ENCODE measurements at regions not wholly inside any gene's neighbourhood (a gene's known extent, or its start where the extent isn't known, plus 50 kb on each side); places are given as distances from the start of the nearest gene placed in this dataset.
"Not testable (repeated sequence)": the region's sequence is repeated elsewhere in the genome, so short reads cannot be mapped to it uniquely, and the experiment has no call there.

DNA sequence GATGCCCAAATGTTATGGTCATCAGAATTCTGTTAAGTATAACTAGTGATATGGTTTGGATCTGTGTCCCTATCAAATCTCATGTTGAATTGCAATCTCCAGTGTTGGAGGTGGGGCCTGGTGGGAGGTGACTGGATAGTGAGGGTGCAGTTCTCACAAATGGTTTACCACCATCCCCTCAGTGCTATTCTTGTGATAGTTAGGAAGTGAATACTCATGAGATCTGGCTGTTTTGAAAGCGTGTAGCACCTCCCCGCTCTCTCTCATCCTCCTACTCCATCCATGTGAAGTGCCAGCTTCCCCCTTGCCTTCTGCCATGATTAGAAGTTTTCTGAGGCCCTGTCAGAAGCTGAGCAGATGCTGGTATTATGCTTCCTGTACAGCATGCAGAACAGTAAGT lies 359.5 kb downstream of the TMEM167A start:
- POLR2A ChIA-PET: no interaction called here

DNA sequence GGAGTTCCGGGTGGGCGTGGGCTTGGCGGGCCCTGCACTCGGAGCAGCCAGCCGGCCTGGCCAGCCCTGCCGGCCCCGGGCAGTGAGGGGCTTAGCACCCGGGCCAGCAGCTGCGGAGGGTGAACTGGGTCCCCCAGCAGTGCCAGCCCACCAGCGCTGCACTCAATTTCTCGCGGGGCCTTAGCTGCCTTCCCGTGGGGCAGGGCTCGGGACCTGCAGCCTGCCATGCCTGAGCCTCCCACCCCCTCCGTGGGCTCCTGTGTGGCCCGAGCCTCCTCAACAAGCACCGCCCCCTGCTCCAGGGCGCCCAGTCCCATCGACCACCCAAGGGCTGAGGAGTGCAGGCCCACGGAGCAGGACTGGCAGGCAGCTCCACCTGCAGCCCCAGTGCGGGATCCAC lies 362.5 kb downstream of the TMEM167A start:
- H3K4me1 ChIP-seq (ENCODE audit: control insufficient read depth in 1 of 2, insufficient read depth in 2 of 2, low read length in 2 of 2); H3K27ac ChIP-seq (ENCODE audit: low read depth, low read length); H3K4me3 ChIP-seq (replicated peaks in 1 of 2; ENCODE audit: low read depth in 1 of 2, low read length in 2 of 2); intact Hi-C loops (cut with micrococcal nuclease); POLR2A ChIA-PET; H3K9ac ChIP-seq (ENCODE audit: low read length); H3K27me3 ChIP-seq (ENCODE audit: insufficient read depth, low read length); BruUV-seq (replicated peaks); H3K36me3 ChIP-seq (ENCODE audit: control insufficient read depth in 1 of 2, insufficient read depth in 2 of 2, low read length in 2 of 2); H2AFZ ChIP-seq (ENCODE audit: low read depth, low read length, poor library complexity, severe bottlenecking); RAD21 ChIA-PET (ENCODE audit: low non-redundant PET in 1 of 2, low total read pairs in 2 of 2, uncharacterized antibody in 2 of 2, unreplicated experiment in 2 of 2); H3K9me2 ChIP-seq (ENCODE audit: insufficient read depth); DNase-seq (ENCODE audit: low read depth, low spot score); H3K4me2 ChIP-seq (ENCODE audit: low read length); CTCF ChIA-PET; ATAC-seq; H3K9me3 ChIP-seq (ENCODE audit: control insufficient read depth in 1 of 2, insufficient read depth in 1 of 2, low read depth in 1 of 2, low read length in 2 of 2); H3K79me2 ChIP-seq (ENCODE audit: insufficient read depth, low read length); H4K20me1 ChIP-seq (ENCODE audit: insufficient read depth): not testable (repeated sequence)

More for the DNA sequence above, 359.5 kb downstream of the TMEM167A start:
- DNase-seq (ENCODE audit: low read depth, low spot score) (no peak), ATAC-seq (no peak)
- no peak overlapping the region for H3K4me3 ChIP-seq (replicated peaks in 1 of 2; ENCODE audit: low read depth in 1 of 2, low read length in 2 of 2)
- H3K27ac ChIP-seq (ENCODE audit: low read depth, low read length): no peak overlapping the region
- H3K36me3 ChIP-seq (ENCODE audit: control insufficient read depth in 1 of 2, insufficient read depth in 2 of 2, low read length in 2 of 2): no peaks in the 10 kb centered on the region
- no peak overlapping the region for H3K4me2 ChIP-seq (ENCODE audit: low read length)
- TF ChIP-seq YY1 (IDR thresholded peaks at IDR 0.05; ENCODE audit: extremely low read depth, insufficient replicate concordance, low read depth, low read length) (no peak), FOSL1 (IDR thresholded peaks at IDR 0.05; ENCODE audit: low read depth) (no peak), ZNF274 (IDR thresholded peaks at IDR 0.05; ENCODE audit: low read depth, low read length) (no peak), CBX3 (IDR thresholded peaks at IDR 0.05; ENCODE audit: low read depth) (no peak), POLR2AphosphoS5 (IDR thresholded peaks at IDR 0.05; ENCODE audit: low read depth, low read length) (no peak), POLR2A (IDR thresholded peaks at IDR 0.05; ENCODE audit: borderline replicate concordance, extremely low read depth, insufficient read depth, insufficient read length) (no peak), RAD21 (IDR thresholded peaks at IDR 0.05; ENCODE audit: low read depth) (no peak), TCF7L2 (IDR thresholded peaks at IDR 0.05; ENCODE audit: borderline replicate concordance, extremely low read depth, insufficient read depth, insufficient read length) (no peak), ELF1 (IDR thresholded peaks at IDR 0.05; ENCODE audit: borderline replicate concordance, low read depth) (no peak), EGR1 (IDR thresholded peaks at IDR 0.05; ENCODE audit: low read depth) (no peak), EZH2phosphoT487 (IDR thresholded peaks at IDR 0.05; ENCODE audit: borderline replicate concordance) (no peak), SP1 (IDR thresholded peaks at IDR 0.05; ENCODE audit: low read depth) (no peak), ZFX (IDR thresholded peaks at IDR 0.05) (no peak), SIN3A (IDR thresholded peaks at IDR 0.05; ENCODE audit: low read depth) (no peak)
- TF ChIP-seq, protein P1, sequence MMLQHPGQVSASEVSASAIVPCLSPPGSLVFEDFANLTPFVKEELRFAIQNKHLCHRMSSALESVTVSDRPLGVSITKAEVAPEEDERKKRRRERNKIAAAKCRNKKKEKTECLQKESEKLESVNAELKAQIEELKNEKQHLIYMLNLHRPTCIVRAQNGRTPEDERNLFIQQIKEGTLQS (IDR thresholded peaks at IDR 0.05): no peak
- TF ChIP-seq, protein P2, sequence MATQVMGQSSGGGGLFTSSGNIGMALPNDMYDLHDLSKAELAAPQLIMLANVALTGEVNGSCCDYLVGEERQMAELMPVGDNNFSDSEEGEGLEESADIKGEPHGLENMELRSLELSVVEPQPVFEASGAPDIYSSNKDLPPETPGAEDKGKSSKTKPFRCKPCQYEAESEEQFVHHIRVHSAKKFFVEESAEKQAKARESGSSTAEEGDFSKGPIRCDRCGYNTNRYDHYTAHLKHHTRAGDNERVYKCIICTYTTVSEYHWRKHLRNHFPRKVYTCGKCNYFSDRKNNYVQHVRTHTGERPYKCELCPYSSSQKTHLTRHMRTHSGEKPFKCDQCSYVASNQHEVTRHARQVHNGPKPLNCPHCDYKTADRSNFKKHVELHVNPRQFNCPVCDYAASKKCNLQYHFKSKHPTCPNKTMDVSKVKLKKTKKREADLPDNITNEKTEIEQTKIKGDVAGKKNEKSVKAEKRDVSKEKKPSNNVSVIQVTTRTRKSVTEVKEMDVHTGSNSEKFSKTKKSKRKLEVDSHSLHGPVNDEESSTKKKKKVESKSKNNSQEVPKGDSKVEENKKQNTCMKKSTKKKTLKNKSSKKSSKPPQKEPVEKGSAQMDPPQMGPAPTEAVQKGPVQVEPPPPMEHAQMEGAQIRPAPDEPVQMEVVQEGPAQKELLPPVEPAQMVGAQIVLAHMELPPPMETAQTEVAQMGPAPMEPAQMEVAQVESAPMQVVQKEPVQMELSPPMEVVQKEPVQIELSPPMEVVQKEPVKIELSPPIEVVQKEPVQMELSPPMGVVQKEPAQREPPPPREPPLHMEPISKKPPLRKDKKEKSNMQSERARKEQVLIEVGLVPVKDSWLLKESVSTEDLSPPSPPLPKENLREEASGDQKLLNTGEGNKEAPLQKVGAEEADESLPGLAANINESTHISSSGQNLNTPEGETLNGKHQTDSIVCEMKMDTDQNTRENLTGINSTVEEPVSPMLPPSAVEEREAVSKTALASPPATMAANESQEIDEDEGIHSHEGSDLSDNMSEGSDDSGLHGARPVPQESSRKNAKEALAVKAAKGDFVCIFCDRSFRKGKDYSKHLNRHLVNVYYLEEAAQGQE (IDR thresholded peaks at IDR 0.05; ENCODE audit: low read depth): no peak
- TF ChIP-seq, protein P3, sequence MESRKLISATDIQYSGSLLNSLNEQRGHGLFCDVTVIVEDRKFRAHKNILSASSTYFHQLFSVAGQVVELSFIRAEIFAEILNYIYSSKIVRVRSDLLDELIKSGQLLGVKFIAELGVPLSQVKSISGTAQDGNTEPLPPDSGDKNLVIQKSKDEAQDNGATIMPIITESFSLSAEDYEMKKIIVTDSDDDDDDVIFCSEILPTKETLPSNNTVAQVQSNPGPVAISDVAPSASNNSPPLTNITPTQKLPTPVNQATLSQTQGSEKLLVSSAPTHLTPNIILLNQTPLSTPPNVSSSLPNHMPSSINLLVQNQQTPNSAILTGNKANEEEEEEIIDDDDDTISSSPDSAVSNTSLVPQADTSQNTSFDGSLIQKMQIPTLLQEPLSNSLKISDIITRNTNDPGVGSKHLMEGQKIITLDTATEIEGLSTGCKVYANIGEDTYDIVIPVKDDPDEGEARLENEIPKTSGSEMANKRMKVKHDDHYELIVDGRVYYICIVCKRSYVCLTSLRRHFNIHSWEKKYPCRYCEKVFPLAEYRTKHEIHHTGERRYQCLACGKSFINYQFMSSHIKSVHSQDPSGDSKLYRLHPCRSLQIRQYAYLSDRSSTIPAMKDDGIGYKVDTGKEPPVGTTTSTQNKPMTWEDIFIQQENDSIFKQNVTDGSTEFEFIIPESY (IDR thresholded peaks at IDR 0.05; ENCODE audit: extremely low read depth, insufficient replicate concordance, low read length): no peak
- TF ChIP-seq, protein P4, sequence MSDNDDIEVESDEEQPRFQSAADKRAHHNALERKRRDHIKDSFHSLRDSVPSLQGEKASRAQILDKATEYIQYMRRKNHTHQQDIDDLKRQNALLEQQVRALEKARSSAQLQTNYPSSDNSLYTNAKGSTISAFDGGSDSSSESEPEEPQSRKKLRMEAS (IDR thresholded peaks at IDR 0.05): no peak
- ChIA-PET RAD21 (ENCODE audit: low non-redundant PET in 1 of 2, low total read pairs in 2 of 2, uncharacterized antibody in 2 of 2, unreplicated experiment in 2 of 2) (no interaction called here), CTCF (no interaction called here)
- H3K9me2 ChIP-seq (ENCODE audit: insufficient read depth): no peaks in the 10 kb centered on the region
- H2AFZ ChIP-seq (ENCODE audit: low read depth, low read length, poor library complexity, severe bottlenecking): no peak overlapping the region
- peaks cover 0 to 3% of the 10 kb centered on the region in 2 experiments; a peak in 1 of 4 replicates for H3K4me1 ChIP-seq (ENCODE audit: control insufficient read depth in 1 of 2, insufficient read depth in 2 of 2, low read length in 2 of 2)
- no peaks in the 10 kb centered on the region for H3K9me3 ChIP-seq (ENCODE audit: control insufficient read depth in 1 of 2, insufficient read depth in 1 of 2, low read depth in 1 of 2, low read length in 2 of 2)
- H3K79me2 ChIP-seq (ENCODE audit: insufficient read depth, low read length): no peaks in the 10 kb centered on the region
- no peak overlapping the region for H3K9ac ChIP-seq (ENCODE audit: low read length)
- H4K20me1 ChIP-seq (ENCODE audit: insufficient read depth): no peaks in the 10 kb centered on the region
- intact Hi-C loops (cut with micrococcal nuclease): no loop called here
- H3K27me3 ChIP-seq (ENCODE audit: insufficient read depth, low read length): no peaks in the 10 kb centered on the region
- BruUV-seq (replicated peaks): no TSS peak
